Liver (tissue), 8 donors: ENCODE measurements at regions not wholly inside any gene's neighbourhood (a gene's known extent, or its start where the extent isn't known, plus 50 kb on each side); places are given as distances from the start of the nearest gene placed in this dataset.

Experiments used
- DNase-seq: peaks from one replicate; pipeline ENCODE4 v3.0.0-alpha.2; 2017; ENCODE audit warnings: low spot score
- H3K27ac ChIP-seq, 2 donors: one replicate each; pipeline ENCODE4 v1.7.0; 2013; ENCODE audit warnings: inconsistent platforms in 2 of 2, low read length in 2 of 2, control low read depth in 1 of 2, low read depth in 1 of 2, mild to moderate bottlenecking in 1 of 2
- H3K27me3 ChIP-seq, 4 donors: one replicate each; pipeline versions ENCODE4 v1.6.1 to v1.7.0; 2013; ENCODE audit warnings: low read length in 3 of 4, inconsistent platforms in 1 of 4, mild to moderate bottlenecking in 1 of 4, moderate library complexity in 1 of 4; ENCODE audit not compliant: control insufficient read depth in 4 of 4, insufficient read depth in 4 of 4
- H3K36me3 ChIP-seq, 4 donors: one replicate each; pipeline versions ENCODE4 v1.6.1 to v1.7.0; 2013; ENCODE audit warnings: low read length in 3 of 4, mild to moderate bottlenecking in 3 of 4, low read depth in 1 of 4, moderate library complexity in 1 of 4; ENCODE audit not compliant: control insufficient read depth in 4 of 4, insufficient read depth in 3 of 4
- H3K4me1 ChIP-seq, 4 donors: one replicate each; pipeline versions ENCODE4 v1.6.1 to v1.7.0; 2013; ENCODE audit warnings: low read length in 3 of 4, mild to moderate bottlenecking in 3 of 4, moderate library complexity in 1 of 4; ENCODE audit not compliant: control insufficient read depth in 4 of 4, insufficient read depth in 4 of 4
- H3K4me3 ChIP-seq, 3 donors: one replicate each; pipeline versions ENCODE4 v1.6.1 to v1.7.0; 2013; ENCODE audit warnings: low read length in 3 of 3, control low read depth in 1 of 3, low read depth in 1 of 3, mild to moderate bottlenecking in 1 of 3
- H3K9ac ChIP-seq, 2 donors: one replicate each; pipeline ENCODE4 v1.7.0; 2013; ENCODE audit warnings: low read length in 2 of 2, mild to moderate bottlenecking in 2 of 2, moderate library complexity in 2 of 2, control low read depth in 1 of 2, low read depth in 1 of 2
- H3K9me3 ChIP-seq, 4 donors: one replicate each; pipeline versions ENCODE4 v1.6.1 to v1.7.0; 2013; ENCODE audit warnings: low read length in 3 of 4; ENCODE audit not compliant: control insufficient read depth in 4 of 4
- ATF3 ChIP-seq: IDR thresholded peaks from 2 replicates; pipeline ENCODE4 v1.6.1; 2016; ENCODE audit warnings: antibody characterized with exemption
- CTCF ChIP-seq: fragments of 150-350 bp; IDR thresholded peaks from 2 replicates; pipeline ENCODE4 v1.5.1; 2017; ENCODE audit warnings: improper control_type of control experiment, low read depth, low read length; ENCODE audit not compliant: missing input control
- EGR1 ChIP-seq, 2 donors: IDR thresholded peaks; 2 replicates each; pipeline ENCODE4 v1.6.1; 2016 to 2018; ENCODE audit warnings: antibody characterized with exemption in 2 of 2, low read depth in 2 of 2
- FOXA1 ChIP-seq: IDR thresholded peaks from 2 replicates; pipeline ENCODE4 v1.6.1; 2016; ENCODE audit warnings: antibody characterized with exemption
- FOXA2 ChIP-seq: IDR thresholded peaks from 2 replicates; pipeline ENCODE4 v1.6.1; 2016; ENCODE audit warnings: antibody characterized with exemption
- GABPA ChIP-seq, 2 donors: IDR thresholded peaks in 1 of 2; conservative IDR thresholded peaks in 1 of 2; 2 replicates each; pipeline ENCODE4 v1.6.1; 2016; ENCODE audit warnings: antibody characterized with exemption in 2 of 2, mild to moderate bottlenecking in 1 of 2, moderate library complexity in 1 of 2
- HNF4A ChIP-seq, 2 donors: conservative IDR thresholded peaks; 2 replicates each; pipeline ENCODE4 v1.6.1; 2016; ENCODE audit warnings: antibody characterized with exemption in 2 of 2, mild to moderate bottlenecking in 2 of 2
- HNF4G ChIP-seq: IDR thresholded peaks from 2 replicates; pipeline ENCODE4 v1.6.1; 2016; ENCODE audit warnings: antibody characterized with exemption
- JUND ChIP-seq, 2 donors: IDR thresholded peaks; 2 replicates each; pipeline ENCODE4 v1.6.1; 2016; ENCODE audit warnings: antibody characterized with exemption in 2 of 2
- MAX ChIP-seq: IDR thresholded peaks from 2 replicates; pipeline ENCODE4 v1.6.1; 2016; ENCODE audit warnings: antibody characterized with exemption
- NR2F2 ChIP-seq: IDR thresholded peaks from 2 replicates; pipeline ENCODE4 v1.6.1; 2016; ENCODE audit warnings: antibody characterized with exemption
- RAD21 ChIP-seq, 2 donors: IDR thresholded peaks; 2 replicates each; pipeline ENCODE4 v1.6.1; 2016; ENCODE audit warnings: antibody characterized with exemption in 2 of 2, mild to moderate bottlenecking in 2 of 2
- REST ChIP-seq: IDR thresholded peaks from 2 replicates; pipeline ENCODE4 v1.6.1; 2016; ENCODE audit warnings: antibody characterized with exemption, mild to moderate bottlenecking
- RXRA ChIP-seq, 2 donors: IDR thresholded peaks; 2 replicates each; pipeline ENCODE4 v1.6.1; 2017 to 2018; ENCODE audit warnings: antibody characterized with exemption in 2 of 2, mild to moderate bottlenecking in 1 of 2
- SP1 ChIP-seq: IDR thresholded peaks from 2 replicates; pipeline ENCODE4 v1.6.1; 2018; ENCODE audit warnings: antibody characterized with exemption, mild to moderate bottlenecking
- WGBS: extraction: QIAGEN DNeasy Blood & Tissue Kit; methylation state at CpG from one replicate; pipeline ENCODE4 v1.1.7; 2013; 5-methylcytosine and 5-hydroxymethylcytosine counted together
- donor health status: healthy.
- donor health status: healthy.
- donor health status: healthy.
- donor health status: healthy.
- donor health status: healthy.

- TF ChIP-seq REST (no peak), JUND (IDR thresholded peaks at IDR 0.05) (no peak)
Measured at GRCh38 chrX:22347491-22347890, 74.8 kb downstream of the CBLL2 start (continued).

GRCh38 chrX:22349116-22349515, 76.4 kb downstream of the CBLL2 start:
- no peaks in the 10 kb centered on the region for H3K36me3 ChIP-seq
- TF ChIP-seq ATF3 (no peak), NR2F2 (no peak)
- DNase-seq = no peak
- no peak overlapping the region for H3K27ac ChIP-seq
- H3K9ac ChIP-seq = no peak overlapping the region
- H3K4me3 ChIP-seq = no peak overlapping the region
- WGBS = 53% methylated on average over 2 of the region's 2 CpGs
- H3K9me3 ChIP-seq = no peaks in the 10 kb centered on the region
- no peaks in the 10 kb centered on the region for H3K27me3 ChIP-seq
- H3K4me1 ChIP-seq = no peaks in the 10 kb centered on the region

- TF ChIP-seq FOXA1 = no peak
- no peak for TF ChIP-seq CTCF
- no peak for TF ChIP-seq SP1
- TF ChIP-seq GABPA (IDR thresholded peaks at IDR 0.05 in 1 of 2, conservative IDR thresholded peaks at IDR 0.05 in 1 of 2) = no peak
- no peak for TF ChIP-seq RXRA (IDR thresholded peaks at IDR 0.05)
- WGBS = 71% methylated on average over 3 of the region's 3 CpGs
- Histone ChIP-seq H3K9me3 (no peaks in the 10 kb centered on the region), H3K36me3 (no peaks in the 10 kb centered on the region), H3K27me3 (peaks cover 0 to 2% (median 0%) of the 10 kb centered on the region in 4 donors), H3K9ac (no peak overlapping the region), H3K4me1 (no peaks in the 10 kb centered on the region), H3K4me3 (no peak overlapping the region), H3K27ac (no peak overlapping the region)
- no peak for DNase-seq
Measured at GRCh38 chrX:22351076-22351475, 78.4 kb downstream of the CBLL2 start.

- no peak for TF ChIP-seq JUND (IDR thresholded peaks at IDR 0.05)
- no peak for TF ChIP-seq FOXA2
- no peak for TF ChIP-seq GABPA (IDR thresholded peaks at IDR 0.05 in 1 of 2, conservative IDR thresholded peaks at IDR 0.05 in 1 of 2)
- TF ChIP-seq HNF4G = no peak
- no peak for TF ChIP-seq MAX
- TF ChIP-seq HNF4A (conservative IDR thresholded peaks at IDR 0.05) = no peak
- TF ChIP-seq CTCF = no peak
- TF ChIP-seq RXRA (IDR thresholded peaks at IDR 0.05) = no peak
- no peak for TF ChIP-seq FOXA1
- no peak for TF ChIP-seq NR2F2
- TF ChIP-seq EGR1 (IDR thresholded peaks at IDR 0.05; ENCODE audit: low read depth in 2 of 2) = no peak
- no peak for TF ChIP-seq RAD21 (IDR thresholded peaks at IDR 0.05)
- no peaks in the 10 kb centered on the region for H3K36me3 ChIP-seq
- DNase-seq = no peak
- no peaks in the 10 kb centered on the region for H3K9me3 ChIP-seq
- H3K27me3 ChIP-seq = peaks cover 0 to 2% (median 0%) of the 10 kb centered on the region in 4 donors
- 76% methylated on average over 4 of the region's 4 CpGs for WGBS
- no peak overlapping the region for H3K27ac ChIP-seq
- H3K4me1 ChIP-seq = no peaks in the 10 kb centered on the region
- H3K4me3 ChIP-seq = no peak overlapping the region
- H3K9ac ChIP-seq = no peak overlapping the region
Measured at GRCh38 chrX:22351966-22352365, 79.3 kb downstream of the CBLL2 start.
